HAP-1 (cell line): ENCODE measurements at regions not wholly inside any gene's neighbourhood (a gene's known extent, or its start where the extent isn't known, plus 50 kb on each side); places are given as distances from the start of the nearest gene placed in this dataset.

Source experiments
- DNase-seq, 2 experiments: peaks; one replicate each; pipeline ENCODE4 v3.0.0-alpha.2; 2016 to 2020; ENCODE audit warnings: low spot score in 2 of 2
- H3K27me3 ChIP-seq: fragments of 250-450 bp; sonication (Bioruptor Pico); 2 replicates; pipeline ENCODE4 v1.5.1; 2020; ENCODE audit warnings: low read depth, mild to moderate bottlenecking, moderate library complexity
- H3K36me3 ChIP-seq: fragments of 250-450 bp; sonication (Bioruptor Pico); replicated peaks from 2 replicates; pipeline ENCODE4 v1.5.1; 2020; ENCODE audit warnings: mild to moderate bottlenecking
- H3K4me1 ChIP-seq: fragments of 250-450 bp; sonication (Bioruptor Pico); 2 replicates; pipeline ENCODE4 v1.5.1; 2020; ENCODE audit warnings: mild to moderate bottlenecking
- H3K4me3 ChIP-seq: fragments of 250-450 bp; sonication (Bioruptor Pico); 2 replicates; pipeline ENCODE4 v1.5.1; 2020; ENCODE audit warnings: mild to moderate bottlenecking, moderate library complexity
- H3K9me3 ChIP-seq: fragments of 250-450 bp; sonication (Bioruptor Pico); 2 replicates; pipeline ENCODE4 v1.5.1; 2020; ENCODE audit warnings: mild to moderate bottlenecking, moderate library complexity
- in situ Hi-C: fragments of 300-500 bp; cut with MboI; formaldehyde crosslinking; loops from 3 replicates; pipeline ENCODE4 v1.14.3; 2020; ENCODE audit warnings: low sequenced_read_pairs, inconsistent platforms, mixed read lengths

DNA sequence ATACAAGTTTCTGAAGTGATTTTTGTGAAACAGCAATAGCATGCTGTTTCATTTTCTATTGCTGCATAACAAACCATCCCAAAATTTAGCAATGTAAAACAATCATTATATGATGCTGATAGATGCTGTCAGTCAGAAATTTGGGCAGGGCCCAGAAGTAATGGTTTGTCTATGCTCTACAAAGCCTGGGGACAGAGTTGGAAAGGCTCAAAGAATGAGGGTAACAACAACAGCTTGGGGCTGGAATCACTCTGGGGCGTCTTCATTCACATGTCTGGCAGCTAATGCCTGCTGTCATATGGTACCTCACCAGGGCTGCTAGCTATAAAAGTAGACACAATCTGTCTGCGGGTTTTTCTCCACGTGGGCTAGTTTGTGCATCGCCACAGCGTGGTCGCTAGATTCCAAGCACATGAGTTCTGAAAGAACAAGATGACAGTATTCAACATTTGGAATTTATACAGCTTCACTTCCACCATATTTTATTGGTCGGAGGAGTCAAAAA lies 176.5 kb downstream of the BMP4 start:
- Histone ChIP-seq H3K27me3 (no peaks in the 10 kb centered on the region), H3K36me3 (no peaks in the 10 kb centered on the region), H3K4me3 (no peak overlapping the region), H3K9me3 (no peaks in the 10 kb centered on the region), H3K4me1 (no peaks in the 10 kb centered on the region)
- in situ Hi-C loops = no loop called here
- DNase-seq = no peak

DNA sequence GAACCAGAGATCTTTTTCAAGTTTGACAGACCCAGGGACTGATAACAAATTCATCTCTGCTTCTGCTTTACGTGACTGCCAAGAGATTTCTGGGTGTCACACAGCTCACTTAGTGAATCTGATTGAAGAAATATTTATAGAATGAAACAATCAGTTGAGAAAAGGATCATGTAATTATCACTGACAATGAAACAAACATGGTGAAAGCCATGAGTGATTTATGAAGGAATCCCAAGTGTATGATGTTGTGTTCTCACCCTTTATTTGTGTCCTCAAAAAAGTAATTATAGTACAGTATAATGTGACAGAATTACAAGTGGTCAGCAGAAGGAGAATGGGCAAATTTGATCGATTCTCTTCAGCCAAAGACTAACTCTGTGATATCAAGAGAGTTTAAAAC lies 177.3 kb downstream of the BMP4 start:
- Histone ChIP-seq H3K9me3 (no peaks in the 10 kb centered on the region), H3K36me3 (no peaks in the 10 kb centered on the region), H3K4me1 (no peaks in the 10 kb centered on the region), H3K27me3 (no peaks in the 10 kb centered on the region), H3K4me3 (no peak overlapping the region)
- in situ Hi-C loops = no loop called here
- no peak for DNase-seq

DNA sequence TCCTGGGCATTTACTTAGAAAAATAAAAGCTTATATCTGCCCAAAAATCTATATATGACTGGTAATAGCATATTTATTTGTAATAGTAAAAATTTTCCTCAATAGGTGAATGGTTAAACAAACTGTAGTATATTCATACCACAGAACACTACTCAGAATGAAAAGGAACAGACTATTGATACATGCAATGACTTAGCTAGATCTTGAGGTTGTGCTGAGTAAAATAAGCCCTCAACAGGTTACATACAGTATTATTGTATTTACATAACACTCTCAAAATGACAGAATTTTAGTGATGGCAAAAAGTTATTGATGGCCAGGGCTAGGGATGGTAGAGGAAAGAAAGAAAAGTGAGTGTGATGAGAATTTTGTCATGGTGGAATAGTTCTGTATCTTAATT lies 178.4 kb downstream of the BMP4 start:
- H3K9me3 ChIP-seq = no peaks in the 10 kb centered on the region
- no peak overlapping the region for H3K4me3 ChIP-seq
- H3K27me3 ChIP-seq = no peaks in the 10 kb centered on the region
- no peaks in the 10 kb centered on the region for H3K36me3 ChIP-seq
- no peak for DNase-seq
- in situ Hi-C loops = no loop called here
- H3K4me1 ChIP-seq = no peaks in the 10 kb centered on the region

DNA sequence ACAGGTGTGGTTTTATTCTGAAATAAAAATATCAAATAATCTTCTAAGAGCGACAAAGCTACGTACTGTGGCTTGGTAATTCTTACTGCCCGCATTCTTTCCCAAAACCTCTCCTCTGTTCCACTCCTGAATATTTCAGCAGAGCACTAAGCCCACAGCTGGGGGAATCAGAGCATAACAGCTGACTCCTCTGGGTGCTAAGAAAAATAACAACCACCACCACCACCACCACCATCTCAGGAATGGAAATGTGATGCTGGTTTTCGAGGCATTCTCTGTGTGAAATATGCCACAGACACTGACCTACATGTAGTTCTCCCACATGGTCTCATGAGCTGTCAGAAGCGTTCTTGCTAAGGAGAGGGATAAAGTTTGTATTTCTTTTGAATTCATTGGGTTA lies 183.7 kb downstream of the BMP4 start:
- Histone ChIP-seq H3K36me3 (no peaks in the 10 kb centered on the region), H3K4me3 (no peak overlapping the region), H3K9me3 (no peaks in the 10 kb centered on the region), H3K4me1 (no peaks in the 10 kb centered on the region), H3K27me3 (0 out of 2 replicates have a peak, but pooled peaks cover under 1% of the 10 kb centered on the region)
- in situ Hi-C loops = no loop called here
- DNase-seq = no peak

DNA sequence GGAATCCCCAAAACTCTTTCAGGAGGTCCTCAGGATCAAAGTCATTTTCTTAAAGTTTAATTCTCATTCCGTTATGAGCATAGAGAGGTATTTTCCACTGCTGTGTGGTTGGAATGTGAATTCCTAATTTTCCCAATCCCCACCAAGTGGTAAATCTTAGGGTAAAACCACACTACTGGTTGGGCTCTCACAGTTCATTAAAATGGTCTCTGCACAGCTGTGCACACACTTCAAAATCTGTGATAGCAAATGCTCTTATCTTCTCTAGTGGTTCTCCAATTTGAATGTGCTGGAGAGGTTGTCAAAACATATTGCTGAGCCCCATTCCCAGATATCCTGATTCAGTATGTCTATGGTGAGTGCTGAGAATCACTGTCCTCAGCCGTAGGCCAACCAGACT lies 189.1 kb downstream of the BMP4 start:
- in situ Hi-C loops = no loop called here
- no peak for DNase-seq
- H3K4me1 ChIP-seq = no peaks in the 10 kb centered on the region

DNA sequence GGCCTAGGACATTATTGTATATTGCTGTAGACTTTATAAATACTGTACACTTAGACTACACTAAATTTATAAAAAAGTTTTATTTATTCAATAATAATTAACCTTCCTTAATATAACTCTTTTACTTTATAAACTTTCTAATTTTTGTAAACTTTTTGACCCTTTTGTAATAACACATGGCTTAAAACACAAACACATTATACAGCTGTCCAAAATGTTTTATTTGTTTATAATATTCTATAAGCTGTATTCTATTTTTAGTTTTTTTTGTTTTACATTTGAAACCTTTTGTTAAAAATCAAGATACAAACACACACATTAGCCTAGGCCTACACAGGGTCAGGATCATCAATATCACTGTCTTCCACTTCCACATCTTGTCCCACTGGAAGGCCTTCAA lies 190.0 kb downstream of the BMP4 start:
- Histone ChIP-seq H3K36me3 (no peaks in the 10 kb centered on the region), H3K4me3 (no peak overlapping the region), H3K27me3 (0 out of 2 replicates have a peak, but pooled peaks cover 3% of the 10 kb centered on the region), H3K9me3 (no peaks in the 10 kb centered on the region), H3K4me1 (no peaks in the 10 kb centered on the region)
- in situ Hi-C loops = no loop called here
- no peak for DNase-seq

More for the DNA sequence above, 189.1 kb downstream of the BMP4 start:
- no peak overlapping the region for H3K4me3 ChIP-seq
- 0 out of 2 replicates have a peak, but pooled peaks cover 3% of the 10 kb centered on the region for H3K27me3 ChIP-seq
- no peaks in the 10 kb centered on the region for H3K9me3 ChIP-seq
- no peaks in the 10 kb centered on the region for H3K36me3 ChIP-seq

DNA sequence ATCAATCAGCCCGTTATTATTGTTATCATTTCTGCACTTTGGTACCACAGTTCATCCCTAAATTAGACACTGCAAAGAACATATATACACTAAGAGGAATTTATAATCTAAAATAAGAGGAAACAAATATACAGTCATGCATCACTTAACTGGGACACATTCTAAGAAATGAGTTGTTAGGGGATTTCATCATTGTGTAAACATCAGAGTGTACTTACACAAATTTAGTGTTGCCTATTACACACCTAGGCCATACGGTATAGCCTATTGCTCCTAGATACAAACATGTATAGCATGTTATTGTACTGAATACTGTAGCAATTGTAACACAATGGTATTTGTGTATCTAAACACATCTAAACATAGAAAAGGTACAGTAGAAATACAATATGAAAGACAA lies 190.5 kb downstream of the BMP4 start:
- Histone ChIP-seq H3K4me1 (no peaks in the 10 kb centered on the region), H3K4me3 (no peak overlapping the region), H3K27me3 (0 out of 2 replicates have a peak, but pooled peaks cover 3% of the 10 kb centered on the region), H3K36me3 (no peaks in the 10 kb centered on the region), H3K9me3 (no peaks in the 10 kb centered on the region)
- no peak for DNase-seq
- in situ Hi-C loops = no loop called here

DNA sequence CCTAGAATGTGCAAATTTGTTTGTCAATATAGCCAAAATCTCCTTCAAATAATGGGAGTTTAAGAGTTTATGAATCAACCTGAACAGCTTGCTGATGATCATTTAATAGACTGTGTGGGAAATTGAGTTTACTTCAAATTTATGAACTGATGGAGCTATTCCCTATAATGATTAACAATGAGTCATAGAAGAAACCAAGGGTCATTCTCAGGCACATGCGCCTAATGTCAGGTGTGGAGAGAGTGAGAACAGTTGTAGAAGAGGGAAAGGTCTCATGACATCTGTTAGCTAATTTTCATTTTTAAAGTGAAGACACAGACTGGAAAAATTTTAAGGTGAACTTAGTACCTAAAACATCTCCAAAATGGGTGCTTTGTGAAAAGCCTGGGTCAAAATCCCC lies 191.8 kb downstream of the BMP4 start:
- Histone ChIP-seq H3K4me3 (no peak overlapping the region), H3K27me3 (0 out of 2 replicates have a peak, but pooled peaks cover 3% of the 10 kb centered on the region), H3K36me3 (no peaks in the 10 kb centered on the region), H3K4me1 (no peaks in the 10 kb centered on the region), H3K9me3 (no peaks in the 10 kb centered on the region)
- in situ Hi-C loops = no loop called here
- no peak for DNase-seq

DNA sequence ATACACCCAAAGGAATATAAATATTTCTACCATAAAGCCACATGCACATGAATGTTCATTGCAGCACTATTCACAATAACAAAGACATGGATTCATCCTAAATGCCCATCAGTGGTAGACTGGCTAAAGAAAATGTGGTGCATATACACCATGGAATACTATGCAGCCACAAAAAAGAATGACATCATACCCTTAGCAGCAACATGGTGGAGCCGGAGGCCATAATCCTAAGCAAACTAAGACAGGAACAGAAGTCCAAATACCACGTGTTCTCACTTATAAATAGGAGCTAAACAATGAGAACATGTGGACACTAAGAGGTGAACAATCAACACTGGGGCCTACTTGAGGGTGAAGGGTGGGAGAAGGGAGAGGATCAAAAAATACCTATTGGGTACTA lies 198.5 kb downstream of the BMP4 start:
- H3K4me1 ChIP-seq = no peaks in the 10 kb centered on the region
- H3K4me3 ChIP-seq = no peak overlapping the region
- H3K27me3 ChIP-seq = no peaks in the 10 kb centered on the region
- H3K36me3 ChIP-seq = no peaks in the 10 kb centered on the region
- H3K9me3 ChIP-seq = no peaks in the 10 kb centered on the region
- DNase-seq = no peak
- in situ Hi-C loops = no loop called here

DNA sequence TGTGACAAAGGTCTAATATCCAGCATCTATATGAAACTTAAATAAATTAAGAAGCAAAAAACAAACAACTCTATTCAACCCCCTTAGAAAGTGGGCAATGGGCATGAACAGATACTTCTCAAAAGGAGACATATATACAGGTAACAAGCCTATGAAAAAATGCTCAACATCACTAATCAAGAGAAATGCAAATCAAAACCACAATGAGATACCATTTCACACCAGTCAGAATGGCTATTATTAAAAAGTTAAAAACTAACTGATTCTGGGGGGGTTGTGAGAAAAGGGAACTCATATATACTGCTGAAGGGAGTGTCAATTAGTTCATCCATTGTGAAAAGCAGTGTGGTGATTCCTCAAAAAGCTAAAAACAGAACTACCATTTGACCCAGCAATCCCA lies 198.9 kb downstream of the BMP4 start:
- DNase-seq = no peak
- H3K27me3 ChIP-seq = no peaks in the 10 kb centered on the region
- no peaks in the 10 kb centered on the region for H3K9me3 ChIP-seq
- no peaks in the 10 kb centered on the region for H3K36me3 ChIP-seq
- in situ Hi-C loops = no loop called here
- H3K4me1 ChIP-seq = no peaks in the 10 kb centered on the region
- no peak overlapping the region for H3K4me3 ChIP-seq

DNA sequence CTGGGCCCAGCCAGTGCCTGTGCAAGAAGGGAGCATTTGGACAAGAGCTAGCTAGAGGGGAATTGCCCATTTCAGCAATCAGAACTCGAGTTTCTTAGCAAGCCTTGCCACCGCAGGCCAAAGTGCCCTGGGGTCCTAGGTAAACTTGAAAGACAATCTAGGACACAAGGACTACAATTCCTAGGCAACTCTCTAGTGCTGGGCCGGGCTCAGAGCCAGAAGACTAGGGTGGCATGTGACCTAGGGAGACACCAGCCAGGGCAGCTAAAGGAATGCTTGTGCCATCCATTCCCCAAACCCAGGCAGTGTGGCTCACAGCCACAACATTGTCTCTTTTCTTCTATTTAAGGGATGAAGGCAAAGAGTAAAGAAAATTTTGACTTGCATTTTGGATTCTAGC lies 205.0 kb downstream of the BMP4 start:
- in situ Hi-C loops = no loop called here
- Histone ChIP-seq H3K4me3 (no peak overlapping the region), H3K9me3 (no peaks in the 10 kb centered on the region)

DNA sequence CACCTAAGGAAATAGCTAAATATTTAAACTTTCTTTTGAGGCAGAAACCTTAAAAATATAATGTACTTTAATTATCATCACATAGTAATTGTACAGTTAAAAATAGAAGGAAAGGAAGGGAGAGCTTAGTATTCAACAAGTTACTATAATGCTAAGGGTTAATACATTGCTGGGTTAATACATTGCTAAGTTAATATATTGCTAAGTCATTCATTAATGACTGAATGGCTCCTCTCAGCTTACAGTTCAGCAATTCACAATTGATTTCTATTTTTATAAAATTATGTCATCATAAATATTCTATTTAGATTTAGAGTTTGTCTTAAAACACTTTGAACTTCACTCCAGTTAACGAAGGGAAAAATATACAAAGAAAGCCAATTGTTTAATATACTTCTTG lies 207.9 kb downstream of the BMP4 start:
- DNase-seq = no peak

More for the DNA sequence above, 205.0 kb downstream of the BMP4 start:
- H3K4me1 ChIP-seq = no peaks in the 10 kb centered on the region
- 0 out of 2 replicates have a peak, but pooled peaks cover 4% of the 10 kb centered on the region for H3K27me3 ChIP-seq
- H3K36me3 ChIP-seq = no peaks in the 10 kb centered on the region
- DNase-seq = no peak

DNA sequence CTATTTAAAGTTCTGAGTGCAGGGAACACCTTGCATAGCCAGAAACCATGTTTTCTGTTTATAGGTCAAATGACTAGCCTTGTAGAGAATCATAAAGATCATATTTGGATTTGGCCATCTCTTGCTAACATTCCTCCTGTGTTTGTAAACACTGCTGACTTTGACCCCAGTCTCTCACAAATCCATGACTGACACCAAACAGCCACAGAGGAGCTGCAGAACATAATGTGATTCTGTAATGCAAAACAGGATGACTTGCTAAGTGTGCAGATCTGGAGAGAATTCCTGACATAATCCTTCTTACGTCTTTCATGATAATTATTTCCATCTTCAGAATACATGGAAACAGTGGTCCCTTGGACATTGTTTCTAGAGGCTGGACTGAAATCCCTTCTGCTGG lies 211.8 kb downstream of the BMP4 start:
- in situ Hi-C loops = no loop called here
- no peaks in the 10 kb centered on the region for H3K9me3 ChIP-seq
- no peaks in the 10 kb centered on the region for H3K36me3 ChIP-seq
- H3K27me3 ChIP-seq = peaks cover 13% of the 10 kb centered on the region
- DNase-seq = no peak
- H3K4me3 ChIP-seq = no peak overlapping the region
- peaks cover 10% of the 10 kb centered on the region for H3K4me1 ChIP-seq

More for the DNA sequence above, 207.9 kb downstream of the BMP4 start:
- in situ Hi-C loops = no loop called here
- Histone ChIP-seq H3K4me1 (no peaks in the 10 kb centered on the region), H3K4me3 (no peak overlapping the region), H3K36me3 (no peaks in the 10 kb centered on the region), H3K9me3 (no peaks in the 10 kb centered on the region), H3K27me3 (peaks cover 9% of the 10 kb centered on the region)

DNA sequence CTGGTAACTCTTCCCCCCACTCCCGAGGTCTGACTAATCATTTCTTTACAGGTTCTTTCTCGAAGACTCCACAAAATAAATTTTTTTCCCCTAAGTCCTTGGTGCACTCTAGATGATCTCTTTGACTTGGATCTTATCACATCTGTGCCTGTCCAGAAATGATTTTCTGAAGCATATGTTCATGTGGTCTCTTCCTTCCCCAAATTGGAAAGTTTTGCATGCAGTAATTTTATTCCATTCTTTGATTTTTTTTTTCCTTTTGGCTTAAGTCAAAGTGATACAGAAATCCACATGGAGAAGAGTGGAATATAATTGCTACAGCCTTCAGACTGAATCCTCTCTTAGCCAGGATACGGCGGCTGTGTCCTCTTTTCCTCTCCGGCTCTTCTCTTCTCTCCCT lies 213.3 kb downstream of the BMP4 start:
- peaks cover 10% of the 10 kb centered on the region for H3K4me1 ChIP-seq
- in situ Hi-C loops = no loop called here
- DNase-seq = no peak
- no peaks in the 10 kb centered on the region for H3K9me3 ChIP-seq
- H3K36me3 ChIP-seq = no peaks in the 10 kb centered on the region
- peaks cover 13% of the 10 kb centered on the region for H3K27me3 ChIP-seq
- no peak overlapping the region for H3K4me3 ChIP-seq

DNA sequence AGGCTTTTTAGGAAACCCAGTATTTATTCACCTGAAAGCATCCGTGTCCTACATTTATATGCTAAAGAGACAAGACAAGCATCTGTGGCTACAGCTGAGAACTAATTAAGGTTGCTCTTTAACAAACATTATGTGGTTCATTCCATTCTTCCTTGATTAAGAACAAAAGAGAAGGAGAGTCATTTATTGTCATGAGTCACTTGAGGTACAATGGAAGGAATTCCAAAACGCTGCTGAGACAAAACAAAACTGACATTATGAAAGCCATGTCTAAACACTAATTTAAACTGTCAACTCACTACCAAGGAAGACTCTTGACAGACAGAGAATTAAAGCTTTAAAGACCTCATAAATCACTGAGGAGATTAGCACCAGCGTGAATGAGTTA lies 214.4 kb downstream of the BMP4 start:
- DNase-seq = peak in 1 of 2 experiments; percentile 77
- no peaks in the 10 kb centered on the region for H3K36me3 ChIP-seq
- no peak overlapping the region for H3K4me3 ChIP-seq
- no peaks in the 10 kb centered on the region for H3K9me3 ChIP-seq
- peaks cover 10% of the 10 kb centered on the region for H3K4me1 ChIP-seq
- in situ Hi-C loops = no loop called here
- peaks cover 13% of the 10 kb centered on the region for H3K27me3 ChIP-seq
